HS-5 (cell line): ENCODE measurements at regions not wholly inside any gene's neighbourhood (a gene's known extent, or its start where the extent isn't known, plus 50 kb on each side); places are given as distances from the start of the nearest gene placed in this dataset.

Experiments used
- DNase-seq: peaks from one replicate; pipeline ENCODE4 v3.0.0-alpha.2; 2012; ENCODE audit warnings: low read depth

DNA sequence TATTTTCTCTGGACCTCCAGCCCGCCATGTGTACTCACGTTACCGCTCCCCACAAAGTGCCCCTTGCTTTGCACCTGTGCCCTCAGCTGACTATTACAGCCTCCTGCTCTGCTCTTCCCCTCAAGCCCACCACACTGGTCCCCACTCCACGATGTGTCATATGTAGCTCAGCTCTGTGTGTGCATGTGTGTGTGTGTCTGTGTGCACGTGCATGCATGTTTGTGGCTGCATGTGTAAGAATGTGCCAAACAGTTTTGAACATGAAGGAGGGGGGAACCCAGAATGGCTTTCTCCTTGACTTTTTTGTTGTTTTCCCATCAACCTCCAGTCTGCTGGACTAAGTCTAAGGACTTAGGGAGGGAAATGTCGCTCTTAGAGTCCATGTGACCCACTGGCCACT, 54.8 kb upstream of the BTRC start:
- no peak for DNase-seq

DNA sequence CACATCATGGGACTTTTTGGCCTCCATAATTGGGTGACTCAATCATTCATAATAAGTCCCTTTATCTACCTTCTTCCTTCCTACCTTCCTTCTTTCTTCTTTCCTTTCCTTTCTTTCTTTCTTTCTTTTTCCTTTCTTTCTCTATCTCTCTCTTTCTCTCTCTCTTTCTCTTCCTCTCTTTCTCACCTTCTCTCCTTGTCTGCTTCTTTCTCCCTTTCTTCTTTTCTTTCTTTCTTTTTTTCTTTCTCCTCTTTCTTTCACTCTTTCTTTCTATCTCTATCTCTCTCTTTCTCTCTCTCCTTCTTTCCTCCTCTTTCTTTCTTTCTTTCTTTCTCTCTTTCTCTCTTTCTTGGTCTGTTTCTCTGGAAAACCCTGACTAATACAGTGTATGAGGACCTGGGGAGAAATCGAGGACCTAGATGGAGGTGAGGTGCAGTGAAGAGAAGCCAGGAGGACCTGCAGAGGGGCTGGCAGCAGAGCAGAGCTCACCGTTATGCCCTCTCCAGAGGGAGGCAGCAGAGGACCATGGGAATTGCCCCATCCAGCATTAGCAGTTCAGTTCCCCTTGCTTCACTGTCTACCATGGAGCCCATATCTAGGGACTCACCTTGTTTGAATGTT, 52.7 kb upstream of the BTRC start:
- DNase-seq, result no peak

DNA sequence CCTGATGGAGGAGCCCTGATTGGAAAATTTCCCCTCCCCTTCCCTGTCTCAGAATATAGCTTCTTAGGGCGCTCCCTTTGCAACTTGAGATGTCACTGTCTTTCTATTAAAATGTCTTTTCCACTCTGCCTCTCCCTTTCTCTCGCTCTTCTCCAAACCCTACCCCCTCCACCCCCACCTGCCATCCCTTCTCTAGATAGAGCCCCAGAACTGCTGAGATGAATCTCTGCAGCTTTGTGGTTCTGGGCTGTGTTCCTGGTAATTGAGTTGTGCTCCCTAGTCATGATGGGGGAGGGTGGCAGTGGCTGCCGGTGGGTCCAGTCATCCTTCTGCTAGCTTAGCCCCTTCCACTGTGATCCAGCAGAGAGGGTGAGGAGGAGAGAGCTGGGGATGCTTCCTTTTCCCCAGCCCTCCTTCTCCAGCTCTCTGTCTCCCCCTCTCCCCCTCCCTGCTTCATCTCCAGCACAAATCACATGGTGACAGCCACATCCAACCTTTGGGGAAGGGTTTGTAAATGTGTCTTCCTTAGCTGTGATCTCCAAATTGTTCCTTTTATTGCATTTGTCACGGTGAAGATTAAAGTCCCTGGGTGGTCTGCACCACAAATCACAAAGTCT, 50.8 kb upstream of the BTRC start:
- no peak for DNase-seq
